Endothelial cell of umbilical vein (primary cell): ENCODE measurements at regions not wholly inside any gene's neighbourhood (a gene's known extent, or its start where the extent isn't known, plus 50 kb on each side); places are given as distances from the start of the nearest gene placed in this dataset.

ENCODE experiments used
- BruUV-seq: library from RNA; stranded (reverse); fragments of 400-500 nt; replicated peaks from 2 replicates; lab custom pipeline; 2021; lab: Mats Ljungman, UMichigan
- CTCF ChIA-PET: fragments of 300-600, 350-600 bp; sonication (Branson Sonifier 250); formaldehyde crosslinking; loops from one replicate; lab custom pipeline; 2021; ENCODE audit warnings: antibody characterized with exemption, inconsistent platforms; lab: Charles Lee
- POLR2A ChIA-PET: fragments of 300-600, 350-600 bp; sonication (Branson Sonifier 250); formaldehyde crosslinking; loops from one replicate; lab custom pipeline; 2021; ENCODE audit warnings: antibody characterized with exemption, inconsistent platforms; lab: Charles Lee
- DNase-seq: peaks from one replicate; pipeline ENCODE4 v3.0.0-alpha.2; 2011; ENCODE audit warnings: low read depth, low spot score
- FAIRE-seq: peaks from 2 replicates; lab custom pipeline; 2011; peaks lifted over from hg19 to GRCh38; lab: Jason Lieb, UNC
- H2AFZ ChIP-seq: 2 replicates; pipeline ENCODE4 v1.6.0; 2012; ENCODE audit warnings: low read depth, low read length, control low read depth, inconsistent platforms
- H3K27ac ChIP-seq: 2 replicates; pipeline ENCODE4 v1.5.1; 2011; ENCODE audit warnings: low read depth, mild to moderate bottlenecking, control low read depth, low read length, moderate library complexity; ENCODE audit not compliant: insufficient read depth
- H3K27me3 ChIP-seq, 2 experiments: 2 replicates each; pipeline versions ENCODE4 v1.6.0 to v1.6.1; 2011; ENCODE audit warnings: low read length in 2 of 2, mixed read lengths in 1 of 2; ENCODE audit not compliant: control insufficient read depth in 2 of 2, insufficient read depth in 2 of 2
- H3K36me3 ChIP-seq, 2 experiments: 2 replicates in 1 of 2; 3 replicates in 1 of 2; pipeline ENCODE4 v1.5.1; 2011; ENCODE audit warnings: low read length in 2 of 2, mild to moderate bottlenecking in 1 of 2, moderate library complexity in 1 of 2; ENCODE audit not compliant: control insufficient read depth in 2 of 2, insufficient read depth in 2 of 2; ENCODE audit errors: extremely low read depth in 1 of 2
- H3K4me1 ChIP-seq: 3 replicates; pipeline ENCODE4 v1.5.1; 2011; ENCODE audit warnings: mild to moderate bottlenecking, low read length; ENCODE audit not compliant: control insufficient read depth, insufficient read depth; ENCODE audit errors: extremely low read depth
- H3K4me2 ChIP-seq: 2 replicates; pipeline ENCODE4 v1.6.1; 2011; ENCODE audit warnings: low read length, control low read depth, mixed read lengths; ENCODE audit not compliant: insufficient read depth
- H3K4me3 ChIP-seq, 3 experiments: fragments of 200-600 bp in 1 of 3; sonication (generic), shearing (Covaris generic) in 1 of 3; replicated peaks in 1 of 3; 2 replicates each; pipeline ENCODE4 v1.5.1; 2011 to 2016; ENCODE audit warnings: control low read depth in 3 of 3, low read length in 3 of 3, mild to moderate bottlenecking in 2 of 3, inconsistent platforms in 1 of 3, low read depth in 1 of 3, moderate library complexity in 1 of 3; ENCODE audit not compliant: insufficient read depth in 1 of 3
- H3K79me2 ChIP-seq: 2 replicates; pipeline ENCODE4 v1.6.0; 2012; ENCODE audit warnings: low read length, inconsistent platforms; ENCODE audit not compliant: control insufficient read depth, insufficient read depth
- H3K9ac ChIP-seq: replicated peaks from 2 replicates; pipeline ENCODE3; 2011; ENCODE audit warnings: low read length, control low read depth; ENCODE audit not compliant: insufficient read depth; ENCODE audit errors: extremely low read depth
- H3K9me1 ChIP-seq: replicated peaks from 3 replicates; pipeline ENCODE4 v1.6.0; 2011; ENCODE audit warnings: mild to moderate bottlenecking, low read length; ENCODE audit not compliant: control insufficient read depth, insufficient read depth; ENCODE audit errors: extremely low read depth
- H3K9me3 ChIP-seq: replicated peaks from 2 replicates; pipeline ENCODE4 v1.5.1; 2012; ENCODE audit warnings: low read length, inconsistent platforms; ENCODE audit not compliant: control insufficient read depth, insufficient read depth
- H4K20me1 ChIP-seq: replicated peaks from 2 replicates; pipeline ENCODE3; 2011; ENCODE audit warnings: mild to moderate bottlenecking, low read length; ENCODE audit not compliant: control insufficient read depth, insufficient read depth; ENCODE audit errors: extremely low read depth
- EZH2 ChIP-seq: IDR thresholded peaks from 2 replicates; pipeline ENCODE4 v1.6.1; 2012; ENCODE audit warnings: borderline replicate concordance, low read depth, mild to moderate bottlenecking, moderate library complexity, low read length, inconsistent platforms; ENCODE audit not compliant: severe bottlenecking
- FOS ChIP-seq: IDR thresholded peaks from 2 replicates; pipeline ENCODE4 v1.6.1; 2011; ENCODE audit warnings: mild to moderate bottlenecking, low read length, moderate library complexity, borderline replicate concordance; ENCODE audit not compliant: insufficient read depth
- GATA2 ChIP-seq: IDR thresholded peaks from 2 replicates; pipeline ENCODE4 v1.7.0; 2011; ENCODE audit warnings: low read depth, mild to moderate bottlenecking, moderate library complexity, mixed read lengths, low read length; ENCODE audit not compliant: insufficient read length, insufficient read depth
- JUN ChIP-seq: IDR thresholded peaks from 2 replicates; pipeline ENCODE4 v1.6.1; 2011; ENCODE audit warnings: borderline replicate concordance, low read depth; ENCODE audit not compliant: insufficient read length, insufficient read depth
- MYC ChIP-seq: IDR thresholded peaks from one replicate; pipeline ENCODE4 v1.6.1; 2011; ENCODE audit warnings: mild to moderate bottlenecking, low read depth, low read length
- POLR2A ChIP-seq: IDR thresholded peaks from 2 replicates; pipeline ENCODE4 v1.6.1; 2012; ENCODE audit warnings: low read depth, mild to moderate bottlenecking, control low read depth, low read length
- POLR2AphosphoS5 ChIP-seq: IDR thresholded peaks from 2 replicates; pipeline ENCODE4 v1.6.1; 2012; ENCODE audit warnings: low read depth, mild to moderate bottlenecking, control low read depth, low read length, moderate library complexity; ENCODE audit not compliant: insufficient read depth
- dilution Hi-C: fragments of 300-500 bp; cut with MboI; formaldehyde crosslinking; loops from one replicate; pipeline ENCODE4 v1.15.0; 2019; ENCODE audit warnings: low sequenced_read_pairs; ENCODE audit not compliant: extremely low pct_ligation_motif_present
- intact Hi-C: fragments of 100-400 bp; cut with micrococcal nuclease; formaldehyde crosslinking; loops from one replicate; pipeline ENCODE4 v1.10.0; 2022
- TF ChIP-seq, protein P1 (sequence below): IDR thresholded peaks from 2 replicates; pipeline ENCODE4 v1.6.1; 2011; ENCODE audit not compliant: insufficient read depth, insufficient read length
- TF ChIP-seq, protein P2 (sequence below), 2 donors: IDR thresholded peaks; 1 replicate in 1 of 2; 2 replicates in 1 of 2; pipeline ENCODE4 v1.5.1; 2011; ENCODE audit warnings: low read length in 2 of 2, mild to moderate bottlenecking in 2 of 2, moderate library complexity in 2 of 2, control low read depth in 1 of 2, inconsistent platforms in 1 of 2, low read depth in 1 of 2; ENCODE audit not compliant: insufficient read depth in 1 of 2; ENCODE audit errors: extremely low read depth in 1 of 2

DNA sequence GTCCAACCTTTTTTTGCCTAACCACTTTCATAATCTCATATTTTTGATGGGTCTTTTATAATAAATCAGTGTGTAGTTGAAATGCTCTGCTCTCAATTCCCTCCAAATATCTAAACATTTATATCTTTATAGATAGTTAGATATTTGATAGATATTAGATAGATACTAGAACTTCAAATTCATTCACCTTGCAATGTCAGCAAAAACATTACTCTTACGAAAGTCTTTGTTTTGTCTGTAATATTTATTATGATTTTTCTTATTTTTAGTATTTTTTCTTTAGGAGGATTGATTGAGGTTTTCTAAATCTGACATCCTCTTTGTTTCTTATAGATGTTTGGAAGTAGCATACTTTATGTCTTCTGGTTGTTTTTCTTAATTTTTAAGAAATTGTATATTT lies 2563.6 kb downstream of the PCDH7 start:
- ChIA-PET POLR2A (no interaction called here), CTCF (no interaction called here)
- Histone ChIP-seq H3K9ac (no peak overlapping the region), H3K4me3 (no peak overlapping the region), H4K20me1 (no peaks in the 10 kb centered on the region), H3K36me3 (no peaks in the 10 kb centered on the region), H3K27ac (no peak overlapping the region), H3K4me2 (no peak overlapping the region), H3K79me2 (no peaks in the 10 kb centered on the region), H2AFZ (no peak overlapping the region), H3K9me1 (no peaks in the 10 kb centered on the region), H3K9me3 (no peaks in the 10 kb centered on the region), H3K4me1 (no peaks in the 10 kb centered on the region), H3K27me3 (no peaks in the 10 kb centered on the region)
- TF ChIP-seq FOS (no peak), MYC (no peak), POLR2A (no peak)
- TF ChIP-seq, protein P1, sequence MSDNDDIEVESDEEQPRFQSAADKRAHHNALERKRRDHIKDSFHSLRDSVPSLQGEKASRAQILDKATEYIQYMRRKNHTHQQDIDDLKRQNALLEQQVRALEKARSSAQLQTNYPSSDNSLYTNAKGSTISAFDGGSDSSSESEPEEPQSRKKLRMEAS = no peak
- TF ChIP-seq, protein P2, sequence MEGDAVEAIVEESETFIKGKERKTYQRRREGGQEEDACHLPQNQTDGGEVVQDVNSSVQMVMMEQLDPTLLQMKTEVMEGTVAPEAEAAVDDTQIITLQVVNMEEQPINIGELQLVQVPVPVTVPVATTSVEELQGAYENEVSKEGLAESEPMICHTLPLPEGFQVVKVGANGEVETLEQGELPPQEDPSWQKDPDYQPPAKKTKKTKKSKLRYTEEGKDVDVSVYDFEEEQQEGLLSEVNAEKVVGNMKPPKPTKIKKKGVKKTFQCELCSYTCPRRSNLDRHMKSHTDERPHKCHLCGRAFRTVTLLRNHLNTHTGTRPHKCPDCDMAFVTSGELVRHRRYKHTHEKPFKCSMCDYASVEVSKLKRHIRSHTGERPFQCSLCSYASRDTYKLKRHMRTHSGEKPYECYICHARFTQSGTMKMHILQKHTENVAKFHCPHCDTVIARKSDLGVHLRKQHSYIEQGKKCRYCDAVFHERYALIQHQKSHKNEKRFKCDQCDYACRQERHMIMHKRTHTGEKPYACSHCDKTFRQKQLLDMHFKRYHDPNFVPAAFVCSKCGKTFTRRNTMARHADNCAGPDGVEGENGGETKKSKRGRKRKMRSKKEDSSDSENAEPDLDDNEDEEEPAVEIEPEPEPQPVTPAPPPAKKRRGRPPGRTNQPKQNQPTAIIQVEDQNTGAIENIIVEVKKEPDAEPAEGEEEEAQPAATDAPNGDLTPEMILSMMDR (IDR thresholded peaks at IDR 0.05; ENCODE audit: extremely low read depth in 1 of 2, insufficient read depth in 1 of 2, low read depth in 1 of 2, low read length in 2 of 2) = no peak
- DNase-seq = no peak
- intact Hi-C loops = no loop called here
- no peak for FAIRE-seq
- dilution Hi-C loops = no loop called here
- no TSS peak for BruUV-seq

DNA sequence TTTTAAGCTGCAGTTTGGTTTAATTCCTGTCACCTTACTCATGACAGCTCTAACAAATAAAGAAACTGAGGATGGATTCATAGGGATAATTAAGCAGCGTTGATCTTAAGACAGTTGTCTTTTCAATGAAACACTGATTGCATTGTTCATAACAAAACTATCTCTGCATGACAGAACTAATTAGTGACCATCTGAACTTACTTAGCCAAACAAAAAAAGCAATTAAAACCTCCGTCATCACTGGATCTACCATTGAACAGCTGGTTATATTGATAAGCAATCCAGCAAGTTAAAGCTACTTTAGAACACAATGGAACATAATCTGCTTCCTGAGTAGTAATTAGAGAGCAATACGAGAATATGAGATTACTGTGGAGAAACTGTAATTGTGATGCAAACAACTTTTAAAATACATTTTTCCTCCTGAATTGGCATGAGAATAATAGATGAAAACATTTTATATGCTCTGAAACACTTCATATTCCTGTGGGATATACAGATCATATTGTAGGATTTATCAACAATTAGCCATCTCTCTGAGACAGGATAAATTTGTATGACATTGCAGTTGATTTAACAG lies 2576.8 kb downstream of the PCDH7 start:
- dilution Hi-C loops = no loop called here
- POLR2A ChIA-PET = no interaction called here

More for the DNA sequence above, 2576.8 kb downstream of the PCDH7 start:
- no peak overlapping the region for H3K9ac ChIP-seq
- H3K4me1 ChIP-seq = no peaks in the 10 kb centered on the region
- no TSS peak for BruUV-seq
- CTCF ChIA-PET = no interaction called here
- DNase-seq = no peak
- no peaks in the 10 kb centered on the region for H3K79me2 ChIP-seq
- no peak overlapping the region for H3K4me2 ChIP-seq
- TF ChIP-seq EZH2 (no peak), GATA2 (no peak), FOS (no peak), POLR2AphosphoS5 (no peak), POLR2A (no peak), MYC (no peak), JUN (no peak)
- TF ChIP-seq, protein P2 (IDR thresholded peaks at IDR 0.05; ENCODE audit: extremely low read depth in 1 of 2, insufficient read depth in 1 of 2, low read depth in 1 of 2, low read length in 2 of 2) = no peak
- TF ChIP-seq, protein P1 = no peak
- no peaks in the 10 kb centered on the region for H3K9me3 ChIP-seq
- no peaks in the 10 kb centered on the region for H3K27me3 ChIP-seq
- no peaks in the 10 kb centered on the region for H4K20me1 ChIP-seq
- no peaks in the 10 kb centered on the region for H3K36me3 ChIP-seq
- no peak for FAIRE-seq
- H3K27ac ChIP-seq = no peak overlapping the region
- H3K4me3 ChIP-seq = no peak overlapping the region
- H2AFZ ChIP-seq = no peak overlapping the region
- H3K9me1 ChIP-seq = no peaks in the 10 kb centered on the region
- intact Hi-C loops = no loop called here
